IMR-90 (cell line): ENCODE measurements at regions not wholly inside any gene's neighbourhood (a gene's known extent, or its start where the extent isn't known, plus 50 kb on each side); places are given as distances from the start of the nearest gene placed in this dataset.

Experiments
- ATAC-seq: fragments of 200-7000 bp; cut with Tn5 transposase; 2 replicates; pipeline ENCODE4 v1.9.1; 2020; ENCODE audit warnings: low read depth, mild to moderate bottlenecking, moderate library complexity
- BruUV-seq: library from RNA; stranded (reverse); fragments of 400-500 nt; replicated peaks from 2 replicates; lab custom pipeline; 2021; lab: Mats Ljungman, UMichigan
- CTCF ChIA-PET: fragments of 300-600 bp; formaldehyde crosslinking; extraction: SDS; loops from one replicate; lab custom pipeline; 2021; ENCODE audit warnings: antibody characterized with exemption; lab: Yijun Ruan, JAX
- POLR2A ChIA-PET: fragments of 300-600 bp; sonication (Branson Sonifier 250); formaldehyde crosslinking; loops from one replicate; lab custom pipeline; 2022; ENCODE audit warnings: antibody characterized with exemption; ENCODE audit not compliant: unreplicated experiment; lab: Charles Lee
- DNase-seq: peaks from one replicate; pipeline ENCODE4 v3.0.0; 2013
- H2AFZ ChIP-seq: replicated peaks from 2 replicates; pipeline ENCODE3; 2013; ENCODE audit warnings: low read length, mild to moderate bottlenecking; ENCODE audit not compliant: poor library complexity
- H2AK5ac ChIP-seq: 2 replicates; pipeline ENCODE4 v1.6.1; 2013; ENCODE audit warnings: low read depth, low read length, inconsistent platforms
- H2AK9ac ChIP-seq: replicated peaks from 2 replicates; pipeline ENCODE3; 2013; ENCODE audit warnings: mild to moderate bottlenecking, low read depth, low read length, moderate library complexity; ENCODE audit not compliant: poor library complexity
- H2BK120ac ChIP-seq: 2 replicates; pipeline ENCODE4 v1.6.1; 2013; ENCODE audit warnings: low read depth, low read length, inconsistent platforms
- H2BK15ac ChIP-seq: 3 replicates; pipeline ENCODE4 v1.6.1; 2013; ENCODE audit warnings: low read depth, low read length, inconsistent platforms
- H2BK20ac ChIP-seq: 2 replicates; pipeline ENCODE4 v1.6.1; 2013; ENCODE audit warnings: low read depth, mild to moderate bottlenecking, inconsistent platforms, low read length, moderate library complexity
- H2BK5ac ChIP-seq: 2 replicates; pipeline ENCODE4 v1.6.1; 2013; ENCODE audit warnings: mild to moderate bottlenecking, low read depth, low read length, inconsistent platforms; ENCODE audit not compliant: poor library complexity, severe bottlenecking
- H3K14ac ChIP-seq: replicated peaks from 2 replicates; pipeline ENCODE4 v1.6.1; 2013; ENCODE audit warnings: low read depth, low read length, inconsistent platforms
- H3K18ac ChIP-seq: 2 replicates; pipeline ENCODE4 v1.6.1; 2013; ENCODE audit warnings: low read depth, low read length, control low read depth
- H3K23ac ChIP-seq: 2 replicates; pipeline ENCODE4 v1.6.1; 2013; ENCODE audit warnings: low read depth, low read length, inconsistent platforms
- H3K27ac ChIP-seq: 2 replicates; pipeline ENCODE4 v1.5.1; 2013; ENCODE audit warnings: mild to moderate bottlenecking, control low read depth, low read length; ENCODE audit not compliant: insufficient read depth
- H3K27me3 ChIP-seq: 2 replicates; pipeline ENCODE4 v1.6.1; 2013; ENCODE audit warnings: low read length; ENCODE audit not compliant: control insufficient read depth, insufficient read depth
- H3K36me3 ChIP-seq: 2 replicates; pipeline ENCODE4 v1.6.1; 2013; ENCODE audit warnings: low read length, mixed read lengths; ENCODE audit not compliant: control insufficient read depth, insufficient read depth
- H3K4ac ChIP-seq: 2 replicates; pipeline ENCODE4 v1.6.1; 2013; ENCODE audit warnings: low read depth, low read length, inconsistent platforms
- H3K4me1 ChIP-seq: 2 replicates; pipeline ENCODE4 v1.6.1; 2013; ENCODE audit warnings: low read length, mixed read lengths; ENCODE audit not compliant: control insufficient read depth, insufficient read depth
- H3K4me2 ChIP-seq: 2 replicates; pipeline ENCODE4 v1.6.1; 2013; ENCODE audit warnings: low read depth, mild to moderate bottlenecking, control low read depth, low read length, moderate library complexity
- H3K4me3 ChIP-seq: 2 replicates; pipeline ENCODE4 v1.5.1; 2013; ENCODE audit warnings: low read depth, mild to moderate bottlenecking, control low read depth, low read length, moderate library complexity; ENCODE audit not compliant: insufficient read depth
- H3K56ac ChIP-seq: 2 replicates; pipeline ENCODE4 v1.6.1; 2013; ENCODE audit warnings: low read length, inconsistent platforms; ENCODE audit not compliant: insufficient read depth; ENCODE audit errors: extremely low read depth
- H3K79me1 ChIP-seq, 2 experiments: 2 replicates each; pipeline ENCODE4 v1.6.1; 2013; ENCODE audit warnings: low read length in 2 of 2, inconsistent platforms in 1 of 2, low read depth in 1 of 2
- H3K9ac ChIP-seq: 2 replicates; pipeline ENCODE4 v1.6.1; 2013; ENCODE audit warnings: low read depth, low read length, control low read depth
- H3K9me1 ChIP-seq: 2 replicates; pipeline ENCODE4 v1.6.1; 2013; ENCODE audit warnings: low read length, inconsistent platforms; ENCODE audit not compliant: insufficient read depth
- H3K9me3 ChIP-seq: 2 replicates; pipeline ENCODE4 v1.6.1; 2013; ENCODE audit warnings: low read length; ENCODE audit not compliant: control insufficient read depth, insufficient read depth
- H4K20me1 ChIP-seq: 2 replicates; pipeline ENCODE4 v1.6.1; 2013; ENCODE audit warnings: low read length, inconsistent platforms; ENCODE audit not compliant: insufficient read depth
- H4K5ac ChIP-seq: 2 replicates; pipeline ENCODE4 v1.6.1; 2013; ENCODE audit warnings: mild to moderate bottlenecking, low read depth, low read length, control low read depth
- H4K8ac ChIP-seq, 2 experiments: 2 replicates each; pipeline ENCODE4 v1.6.1; 2013; ENCODE audit warnings: low read depth in 2 of 2, low read length in 2 of 2, control low read depth in 1 of 2, inconsistent platforms in 1 of 2
- H4K91ac ChIP-seq: 2 replicates; pipeline ENCODE4 v1.6.1; 2013; ENCODE audit warnings: low read depth, low read length, inconsistent platforms; ENCODE audit not compliant: insufficient read depth
- ELK1 ChIP-seq: fragments of 150-350 bp; IDR thresholded peaks from 2 replicates; pipeline ENCODE4 v1.6.1; 2016; ENCODE audit warnings: low read depth, mild to moderate bottlenecking, low read length, moderate library complexity, borderline replicate concordance
- MAFK ChIP-seq: IDR thresholded peaks from 2 replicates; pipeline ENCODE4 v1.6.1; 2012; ENCODE audit warnings: low read depth, low read length, improper control_type of control experiment
- MAZ ChIP-seq: IDR thresholded peaks from 2 replicates; pipeline ENCODE4 v1.6.1; 2012; ENCODE audit warnings: low read depth, mild to moderate bottlenecking, low read length, improper control_type of control experiment, moderate library complexity, borderline replicate concordance
- WGBS, 2 experiments: methylation state at CpG; one replicate each; pipeline versions ENCODE4 v1.1.5 to v1.1.7; 2013; ENCODE audit warnings: missing lambda C conversion rate in 2 of 2; ENCODE audit not compliant: insufficient read length in 1 of 2; ENCODE audit errors: extremely low coverage in 2 of 2; 5-methylcytosine and 5-hydroxymethylcytosine counted together
- dilution Hi-C: fragments of 300-500 bp; cut with HindIII; formaldehyde crosslinking; loops from one replicate; pipeline ENCODE4 v1.14.3; 2018; ENCODE audit warnings: low sequenced_read_pairs; ENCODE audit not compliant: unreplicated experiment
- in situ Hi-C: fragments of 300-500 bp; cut with MboI; formaldehyde crosslinking; loops from 3 replicates; pipeline ENCODE4 v1.14.3; 2019; ENCODE audit warnings: low sequenced_read_pairs, inconsistent platforms, mixed read lengths
- intact Hi-C: fragments of 100-400 bp; cut with micrococcal nuclease; formaldehyde crosslinking; loops from 2 replicates; pipeline ENCODE4 v1.10.0; 2022

DNA sequence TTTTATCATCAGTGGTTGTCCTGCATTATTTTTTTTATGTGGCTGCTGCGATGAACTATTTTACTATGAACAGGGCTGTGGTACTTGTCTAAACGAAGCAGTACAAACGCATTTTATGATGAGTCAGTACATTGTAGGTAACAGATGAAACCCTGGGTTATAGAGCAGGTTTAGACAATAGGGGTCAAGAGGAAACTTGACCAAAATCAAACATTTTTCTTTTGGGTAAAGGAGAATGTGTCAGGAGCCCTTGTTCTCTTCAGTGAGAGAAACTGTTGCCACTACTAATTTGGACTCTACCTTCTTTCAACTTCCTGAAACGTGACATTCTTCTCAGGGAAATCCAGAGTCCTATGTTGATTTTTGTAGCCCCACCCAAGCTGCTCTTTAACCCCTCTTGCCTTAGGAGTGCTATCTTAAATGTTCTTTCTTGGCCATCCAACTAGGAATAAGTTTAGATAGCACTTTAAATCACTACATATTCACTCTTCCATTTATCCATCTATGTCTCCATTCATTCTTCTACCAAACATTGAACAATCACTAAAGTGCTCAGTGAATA lies 415.8 kb upstream of the NR3C2 start:
- ATAC-seq (no peak), DNase-seq (no peak)
- no peak overlapping the region for H3K14ac ChIP-seq
- no peaks in the 10 kb centered on the region for H3K9me3 ChIP-seq
- H3K9me1 ChIP-seq, result no peaks in the 10 kb centered on the region
- no peaks in the 10 kb centered on the region for H4K20me1 ChIP-seq
- no peaks in the 10 kb centered on the region for H3K4me1 ChIP-seq
- no peaks in the 10 kb centered on the region for H3K79me1 ChIP-seq
- H3K23ac ChIP-seq, result no peak overlapping the region
- no peak overlapping the region for H2BK5ac ChIP-seq
- H3K27me3 ChIP-seq, result no peaks in the 10 kb centered on the region
- WGBS, 2 experiments, result 90% methylated on average over 3 of the region's 4 CpGs; no CpG with 5 or more reads in 1 of the 2 experiments
- in situ Hi-C loops (no loop called here), dilution Hi-C loops (no loop called here), intact Hi-C loops (no loop called here)
- no TSS peak for BruUV-seq
- H3K56ac ChIP-seq, result no peak overlapping the region
- H4K91ac ChIP-seq, result no peak overlapping the region
- POLR2A ChIA-PET, result no interaction called here
- no peak overlapping the region for H2AK9ac ChIP-seq
- no peak overlapping the region for H2BK15ac ChIP-seq
- H2AK5ac ChIP-seq, result no peak overlapping the region
- no peak overlapping the region for H4K5ac ChIP-seq
- no peak overlapping the region for H3K18ac ChIP-seq
- H2AFZ ChIP-seq, result no peak overlapping the region
- no peak overlapping the region for H3K4me3 ChIP-seq
- H2BK120ac ChIP-seq, result no peak overlapping the region
- no peak overlapping the region for H3K27ac ChIP-seq
- no peak overlapping the region for H3K9ac ChIP-seq
- CTCF ChIA-PET, result no interaction called here
- no peak overlapping the region for H4K8ac ChIP-seq
- no peak overlapping the region for H3K4ac ChIP-seq
- no peak overlapping the region for H2BK20ac ChIP-seq
- TF ChIP-seq ELK1 (no peak), MAFK (peak; percentile 63), MAZ (no peak)
- no peak overlapping the region for H3K4me2 ChIP-seq
- H3K36me3 ChIP-seq, result no peaks in the 10 kb centered on the region
